ENCODE measurements at regions not wholly inside any gene's neighbourhood (a gene's known extent, or its start where the extent isn't known, plus 50 kb on each side); places are given as distances from the start of the nearest gene placed in this dataset.
"Not testable (repeated sequence)": the region's sequence is repeated elsewhere in the genome, so short reads cannot be mapped to it uniquely, and the experiment has no call there.

DNA sequence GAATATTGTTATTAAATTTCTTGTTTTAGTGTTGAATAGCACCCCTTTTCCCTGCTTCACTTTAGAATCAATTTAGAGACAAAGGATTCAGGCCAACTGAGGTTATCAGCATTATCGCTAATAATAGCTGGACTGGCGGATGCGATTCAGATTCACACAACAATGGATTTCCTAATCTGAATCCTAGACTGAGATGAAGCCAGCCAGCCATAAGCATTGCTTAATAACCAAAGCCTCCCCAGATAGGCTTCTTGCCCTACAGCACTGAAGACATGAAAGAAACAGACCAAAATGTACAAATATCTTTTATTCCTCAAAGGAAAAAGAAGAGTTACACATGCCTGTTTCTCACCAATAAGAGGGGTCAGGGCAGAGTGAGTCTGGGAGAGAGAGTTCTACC lies 94.0 kb upstream of the FBXO28 start:
- TF ChIP-seq, protein P1, sequence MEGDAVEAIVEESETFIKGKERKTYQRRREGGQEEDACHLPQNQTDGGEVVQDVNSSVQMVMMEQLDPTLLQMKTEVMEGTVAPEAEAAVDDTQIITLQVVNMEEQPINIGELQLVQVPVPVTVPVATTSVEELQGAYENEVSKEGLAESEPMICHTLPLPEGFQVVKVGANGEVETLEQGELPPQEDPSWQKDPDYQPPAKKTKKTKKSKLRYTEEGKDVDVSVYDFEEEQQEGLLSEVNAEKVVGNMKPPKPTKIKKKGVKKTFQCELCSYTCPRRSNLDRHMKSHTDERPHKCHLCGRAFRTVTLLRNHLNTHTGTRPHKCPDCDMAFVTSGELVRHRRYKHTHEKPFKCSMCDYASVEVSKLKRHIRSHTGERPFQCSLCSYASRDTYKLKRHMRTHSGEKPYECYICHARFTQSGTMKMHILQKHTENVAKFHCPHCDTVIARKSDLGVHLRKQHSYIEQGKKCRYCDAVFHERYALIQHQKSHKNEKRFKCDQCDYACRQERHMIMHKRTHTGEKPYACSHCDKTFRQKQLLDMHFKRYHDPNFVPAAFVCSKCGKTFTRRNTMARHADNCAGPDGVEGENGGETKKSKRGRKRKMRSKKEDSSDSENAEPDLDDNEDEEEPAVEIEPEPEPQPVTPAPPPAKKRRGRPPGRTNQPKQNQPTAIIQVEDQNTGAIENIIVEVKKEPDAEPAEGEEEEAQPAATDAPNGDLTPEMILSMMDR (IDR thresholded peaks at IDR 0.05) = not testable (repeated sequence)
- TF ChIP-seq ZFX (IDR thresholded peaks at IDR 0.05; ENCODE audit: borderline replicate concordance) = not testable (repeated sequence)
